Activated naive CD8-positive, alpha-beta T cell treated with anti-CD3 and anti-CD28 coated beads, Interleukin-2, amount 10 ng/mL, durations not matched to agents 7 days and 5 days (primary cell): ENCODE measurements at regions not wholly inside any gene's neighbourhood (a gene's known extent, or its start where the extent isn't known, plus 50 kb on each side); places are given as distances from the start of the nearest gene placed in this dataset.

Experiments used
- ATAC-seq: fragments of 150-1000 bp; cut with Tn5 transposase; one replicate; pipeline ENCODE4 v1.10.0; 2021; ENCODE audit warnings: low read depth, moderate library complexity
- POLR2A ChIA-PET: fragments of 350-600 bp; sonication (Branson Sonifier 250); formaldehyde crosslinking; loops from one replicate; lab custom pipeline; 2021; ENCODE audit warnings: antibody characterized with exemption; lab: Charles Lee
- DNase-seq: peaks from one replicate; pipeline ENCODE4 v3.0.0; 2021
- H3K27ac Mint-ChIP-seq: one replicate; pipeline ENCODE4 v1.8.0; 2022; ENCODE audit warnings: mild to moderate bottlenecking, mixed read lengths
- H3K27me3 Mint-ChIP-seq: one replicate; pipeline ENCODE4 v1.8.0; 2022; ENCODE audit warnings: mild to moderate bottlenecking, moderate library complexity, mixed read lengths
- H3K36me3 Mint-ChIP-seq: one replicate; pipeline ENCODE4 v1.8.0; 2021; ENCODE audit warnings: mild to moderate bottlenecking, mixed read lengths
- H3K4me1 Mint-ChIP-seq: one replicate; pipeline ENCODE4 v1.8.0; 2021; ENCODE audit warnings: mixed read lengths
- H3K4me3 Mint-ChIP-seq: one replicate; pipeline ENCODE4 v1.8.0; 2022; ENCODE audit warnings: mild to moderate bottlenecking, moderate library complexity, mixed read lengths
- H3K9me3 Mint-ChIP-seq: one replicate; pipeline ENCODE4 v1.8.0; 2021; ENCODE audit warnings: mixed read lengths

DNA sequence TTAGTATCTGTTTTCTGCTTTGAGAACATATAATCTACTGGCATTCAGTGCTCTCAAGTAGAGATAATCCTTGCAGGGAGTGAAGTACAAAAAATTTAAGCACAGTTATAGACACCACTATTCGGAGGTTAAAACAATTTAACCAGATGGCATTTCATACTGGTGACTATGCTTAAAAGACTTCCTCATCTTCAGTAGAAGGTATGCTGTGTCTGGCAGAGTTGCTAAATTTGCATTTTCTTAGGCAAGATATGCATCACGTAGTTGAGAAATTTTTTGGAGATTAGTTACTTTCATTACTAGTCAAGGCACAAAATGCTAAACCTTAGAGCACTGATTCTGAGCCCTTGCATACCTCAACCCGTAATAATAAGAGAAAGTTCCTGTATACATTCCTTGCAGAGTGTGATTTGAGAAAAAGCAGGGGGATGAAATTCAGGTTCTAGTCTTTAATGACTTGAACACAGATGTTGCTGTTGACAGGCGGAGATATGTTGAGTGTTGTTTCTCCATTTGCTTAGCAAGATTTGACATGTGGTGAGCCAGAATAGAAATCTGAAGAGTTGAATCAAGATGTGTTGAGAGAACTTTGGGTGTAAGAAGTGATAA, 70.8 kb upstream of the STARD4 start:
- Mint-ChIP-seq H3K36me3 (no peaks in the 10 kb centered on the region), H3K4me1 (peaks cover 9% of the 10 kb centered on the region), H3K9me3 (peaks cover 4% of the 10 kb centered on the region), H3K27ac (no peak overlapping the region), H3K4me3 (no peak overlapping the region), H3K27me3 (peaks cover 2% of the 10 kb centered on the region)
- DNase-seq (no peak), ATAC-seq (no peak)
- POLR2A ChIA-PET: no interaction called here

GRCh38 chr5:111582451-111582850, 70.1 kb upstream of the STARD4 start:
- Mint-ChIP-seq H3K36me3 (no peaks in the 10 kb centered on the region), H3K4me3 (no peak overlapping the region), H3K4me1 (peaks cover 5% of the 10 kb centered on the region), H3K9me3 (peaks cover 4% of the 10 kb centered on the region), H3K27ac (no peak overlapping the region), H3K27me3 (peaks cover 2% of the 10 kb centered on the region)
- DNase-seq: no peak
- no peak for ATAC-seq
- POLR2A ChIA-PET: no interaction called here

DNA sequence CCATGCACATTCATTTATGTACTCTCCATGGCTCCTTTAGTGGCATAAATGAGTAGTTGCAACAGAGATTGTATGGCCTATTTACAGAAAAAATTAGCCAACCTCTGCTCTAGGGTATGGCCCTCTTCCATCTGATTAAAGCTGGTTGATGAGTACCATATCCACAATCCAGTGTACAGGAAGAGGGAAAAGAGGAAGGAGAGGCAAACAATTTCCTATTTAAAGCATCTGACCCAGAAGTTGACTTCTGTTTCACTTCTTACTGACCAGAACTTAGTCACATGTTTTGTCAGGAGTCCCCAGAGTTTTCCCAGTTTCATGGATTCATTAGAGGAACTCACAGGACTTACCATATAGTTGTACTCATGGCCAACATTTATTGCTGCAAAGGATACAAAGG, 68.6 kb upstream of the STARD4 start:
- Mint-ChIP-seq H3K36me3 (no peaks in the 10 kb centered on the region), H3K27ac (no peak overlapping the region)

GRCh38 chr5:111574311-111574710, 62.0 kb upstream of the STARD4 start:
- no peaks in the 10 kb centered on the region for H3K36me3 Mint-ChIP-seq
- POLR2A ChIA-PET: no interaction called here
- no peaks in the 10 kb centered on the region for H3K4me1 Mint-ChIP-seq
- DNase-seq: no peak
- no peak overlapping the region for H3K4me3 Mint-ChIP-seq
- peaks cover 12% of the 10 kb centered on the region for H3K9me3 Mint-ChIP-seq
- ATAC-seq: no peak
- peaks cover 3% of the 10 kb centered on the region for H3K27me3 Mint-ChIP-seq
- no peak overlapping the region for H3K27ac Mint-ChIP-seq

More for the DNA sequence above, 68.6 kb upstream of the STARD4 start:
- H3K4me1 Mint-ChIP-seq: peaks cover 4% of the 10 kb centered on the region
- peaks cover 4% of the 10 kb centered on the region for H3K9me3 Mint-ChIP-seq
- H3K4me3 Mint-ChIP-seq: no peak overlapping the region
- no peak for ATAC-seq
- POLR2A ChIA-PET: no interaction called here
- DNase-seq: no peak
- H3K27me3 Mint-ChIP-seq: peaks cover 2% of the 10 kb centered on the region

GRCh38 chr5:111572561-111572960, 60.2 kb upstream of the STARD4 start:
- Mint-ChIP-seq H3K9me3 (peaks cover 8% of the 10 kb centered on the region), H3K4me1 (no peaks in the 10 kb centered on the region), H3K36me3 (no peaks in the 10 kb centered on the region), H3K4me3 (no peak overlapping the region), H3K27me3 (peaks cover 3% of the 10 kb centered on the region), H3K27ac (no peak overlapping the region)
- DNase-seq: no peak
- no peak for ATAC-seq
- POLR2A ChIA-PET: no interaction called here

DNA sequence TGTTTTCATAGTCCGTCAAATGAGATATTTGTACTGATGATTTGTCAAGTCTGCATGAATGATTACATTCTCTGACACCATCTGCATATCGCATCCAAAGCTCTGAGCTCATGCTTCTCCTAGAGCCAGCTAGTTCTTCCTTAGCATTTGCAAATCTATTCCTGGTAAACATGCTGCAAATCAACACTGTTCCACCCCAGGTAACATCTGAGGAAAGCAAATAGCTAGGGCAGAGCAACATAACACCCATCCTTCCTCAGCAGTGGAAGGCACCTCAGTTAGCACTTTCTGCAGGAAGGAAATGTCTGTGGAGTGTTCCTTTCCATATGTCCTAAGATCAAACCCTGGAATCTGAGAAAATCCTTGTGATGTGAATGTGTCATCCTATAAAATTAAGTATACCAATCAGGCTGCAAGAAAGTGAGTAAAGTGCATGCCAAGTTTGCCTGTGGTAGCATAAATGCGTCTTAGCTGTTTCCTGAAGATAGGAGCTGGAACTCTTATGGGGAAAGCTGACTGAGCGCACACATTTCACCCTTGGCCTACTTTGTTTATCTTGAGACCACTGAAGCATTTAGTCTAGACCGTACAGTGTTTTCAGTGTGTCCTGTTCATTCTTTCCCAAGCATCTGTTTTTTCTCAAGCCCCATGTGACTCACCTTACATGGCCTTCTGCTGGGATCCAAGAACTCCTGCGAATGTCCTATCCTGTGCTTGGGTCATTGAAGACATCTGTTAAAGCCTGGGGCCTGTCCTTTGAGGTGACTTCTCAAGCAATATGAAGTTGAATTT, 50.9 kb upstream of the STARD4 start:
- no peak for DNase-seq
- Mint-ChIP-seq H3K27me3 (peaks cover 14% of the 10 kb centered on the region), H3K36me3 (no peaks in the 10 kb centered on the region), H3K4me3 (no peak overlapping the region), H3K27ac (no peak overlapping the region), H3K4me1 (no peaks in the 10 kb centered on the region), H3K9me3 (peaks cover 1% of the 10 kb centered on the region)
- POLR2A ChIA-PET: no interaction called here
- ATAC-seq: no peak

DNA sequence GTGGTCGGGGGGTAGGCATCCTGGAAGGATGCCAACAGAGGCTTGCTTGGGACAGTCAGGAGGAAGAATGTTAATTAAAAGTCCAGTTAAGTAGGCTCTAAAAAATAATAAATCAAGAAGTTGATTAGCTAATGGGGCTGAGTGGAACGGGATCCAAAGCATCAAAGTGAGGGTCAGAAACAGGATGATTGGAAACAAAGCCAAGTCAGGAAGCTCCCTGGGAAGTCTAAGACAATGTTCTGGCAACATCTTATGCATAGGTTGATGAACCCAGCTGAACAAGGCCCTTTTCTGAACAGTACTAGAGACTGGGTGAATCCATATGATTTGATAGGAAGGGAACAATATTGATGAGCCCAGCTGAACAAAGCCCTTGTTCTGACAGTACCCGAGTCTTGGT, 50.2 kb upstream of the STARD4 start:
- peaks cover 1% of the 10 kb centered on the region for H3K9me3 Mint-ChIP-seq
- no peaks in the 10 kb centered on the region for H3K36me3 Mint-ChIP-seq
- no peak overlapping the region for H3K27ac Mint-ChIP-seq
- no peak for ATAC-seq
- no peak for DNase-seq
- no peak overlapping the region for H3K4me3 Mint-ChIP-seq
- no peaks in the 10 kb centered on the region for H3K4me1 Mint-ChIP-seq
- POLR2A ChIA-PET: no interaction called here
- H3K27me3 Mint-ChIP-seq: peaks cover 14% of the 10 kb centered on the region
